Activated CD4-positive, alpha-beta T cell treated with anti-CD3 and anti-CD28 coated beads for 1 hour (primary cell): ENCODE measurements at regions not wholly inside any gene's neighbourhood (a gene's known extent, or its start where the extent isn't known, plus 50 kb on each side); places are given as distances from the start of the nearest gene placed in this dataset.

Source experiments
- DNase-seq: peaks from one replicate; pipeline ENCODE4 v3.0.0-alpha.2; 2020

GRCh38 chr4:15232366-15233263 is 195.2 kb upstream of the C1QTNF7 start:
- DNase-seq: no peak

GRCh38 chr4:15233264-15233597 is 194.6 kb upstream of the C1QTNF7 start:
- DNase-seq: no peak

GRCh38 chr4:15233626-15234025 is 194.2 kb upstream of the C1QTNF7 start:
- DNase-seq: no peak

DNA sequence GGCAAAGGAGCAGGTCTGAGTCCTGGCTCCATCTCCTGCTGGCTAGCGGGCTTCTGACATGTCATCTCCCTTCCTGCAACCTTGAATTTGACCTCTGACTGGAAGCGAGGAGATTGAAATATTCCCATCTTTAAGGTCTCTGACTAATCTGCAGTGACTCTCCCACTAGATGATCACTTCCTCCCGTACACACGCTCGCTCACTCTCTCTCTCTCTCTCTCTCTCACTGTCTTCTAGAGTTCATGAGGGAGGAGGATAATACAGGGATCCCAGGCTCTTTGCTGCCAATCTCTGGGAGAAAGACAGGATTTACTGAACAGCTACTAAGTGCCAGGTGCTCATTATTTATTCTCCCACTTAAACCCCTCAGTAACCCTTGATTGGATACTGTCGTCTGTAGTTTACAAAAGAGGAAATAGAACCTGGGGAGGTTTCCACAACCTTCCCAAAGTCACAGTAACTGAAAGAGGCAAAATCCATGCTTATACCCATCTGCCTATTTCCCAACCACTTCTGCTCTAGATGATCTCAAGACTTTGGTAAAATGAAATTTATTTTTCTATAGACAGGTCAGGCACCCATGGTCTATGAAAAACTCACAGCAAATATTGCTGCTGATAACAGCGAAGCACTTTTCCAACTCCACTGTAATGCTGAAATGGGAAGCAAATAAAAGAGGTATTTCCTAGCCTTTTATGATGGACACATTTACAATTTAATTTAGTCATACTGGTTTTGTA is 193.5 kb upstream of the C1QTNF7 start:
- DNase-seq: no peak

- DNase-seq: no peak
Observed at GRCh38 chr4:15234856-15235126, 193.0 kb upstream of the C1QTNF7 start.

GRCh38 chr4:15235135-15235534 is 192.7 kb upstream of the C1QTNF7 start:
- DNase-seq: no peak

DNA sequence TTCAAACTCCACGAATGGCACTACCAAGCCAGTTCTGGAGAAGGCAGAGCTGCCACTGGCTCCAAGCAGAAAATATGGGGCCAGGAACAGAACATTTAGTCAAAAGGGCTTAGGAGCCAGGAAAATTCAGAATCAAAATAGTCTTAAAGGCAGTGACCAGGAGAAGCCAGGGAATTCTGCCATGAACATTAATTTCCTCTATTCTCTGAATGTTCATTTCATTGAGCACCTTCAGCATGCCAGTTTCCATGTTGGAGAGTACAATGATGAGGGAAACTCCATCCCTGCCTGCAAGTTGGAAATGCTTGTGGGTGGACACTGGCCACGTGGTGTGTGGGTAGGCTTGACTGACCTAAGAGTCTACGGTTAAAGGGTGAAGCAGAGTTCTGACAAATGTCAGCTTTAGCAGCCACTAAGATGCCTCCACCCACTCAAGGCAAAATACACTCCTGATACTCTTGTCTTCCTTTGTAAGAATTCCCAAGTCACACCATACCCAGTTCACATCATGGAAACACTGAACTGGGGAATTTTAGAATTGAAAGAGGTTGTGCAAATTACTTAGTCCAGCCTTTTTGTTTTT is 190.1 kb upstream of the C1QTNF7 start:
- DNase-seq: no peak

DNA sequence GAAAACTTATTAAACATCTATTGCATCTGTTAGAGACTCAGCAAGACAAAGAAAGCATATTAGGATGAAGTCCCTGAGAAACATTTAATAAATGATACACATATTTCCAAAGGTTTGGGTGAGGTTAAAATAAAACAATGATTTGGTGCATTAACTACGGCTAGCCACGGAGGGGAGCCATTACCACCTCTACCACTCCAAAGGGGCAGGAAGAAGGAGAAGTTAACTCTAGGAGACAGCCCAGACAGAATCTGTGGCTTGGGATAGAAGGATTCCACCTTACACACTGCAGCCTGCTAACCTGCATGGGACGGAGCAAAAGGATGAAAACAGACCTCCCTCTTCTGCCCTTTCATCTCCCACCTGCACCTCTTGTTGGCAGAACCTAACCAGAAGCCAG is 189.1 kb upstream of the C1QTNF7 start:
- no peak for DNase-seq

DNA sequence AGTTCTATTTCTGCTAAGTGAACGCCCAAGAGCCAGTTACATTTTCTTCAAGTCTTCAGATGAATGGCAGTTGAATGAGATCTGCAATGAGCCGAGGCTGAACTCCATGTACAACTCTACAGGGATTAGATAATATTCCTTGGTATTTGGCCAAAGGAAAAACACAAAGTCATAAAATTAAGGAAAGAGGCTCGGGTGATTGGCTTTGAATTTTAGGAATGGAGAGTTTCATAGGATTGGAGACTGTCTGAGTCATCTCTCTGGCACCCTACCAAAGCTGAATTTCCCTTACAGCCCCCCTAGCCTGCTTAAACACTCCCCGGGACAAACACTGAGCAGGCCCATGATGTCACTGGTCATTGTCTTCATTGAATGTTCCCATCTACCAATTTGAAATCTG is 188.0 kb upstream of the C1QTNF7 start:
- no peak for DNase-seq

DNA sequence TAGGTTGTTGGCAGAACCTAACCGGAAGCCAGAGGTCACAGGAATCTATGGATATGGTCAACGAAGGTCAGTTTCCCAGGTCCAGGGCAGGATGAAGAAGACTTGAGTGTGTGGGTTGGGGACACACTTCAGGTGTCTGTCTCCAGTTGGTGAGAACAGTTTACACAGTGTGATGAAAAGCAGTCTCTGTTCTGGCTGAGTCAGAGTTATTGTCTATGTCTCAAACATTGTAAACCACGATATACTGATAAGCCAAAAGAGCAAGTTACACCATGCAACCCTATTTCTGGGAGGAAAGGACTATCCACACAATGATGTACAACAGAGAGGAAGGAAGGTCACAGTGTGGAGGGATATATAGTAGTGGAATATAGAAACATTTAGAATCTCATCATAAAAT is 187.1 kb upstream of the C1QTNF7 start:
- DNase-seq: no peak

- no peak for DNase-seq
Observed at GRCh38 chr4:15242021-15242420, 185.8 kb upstream of the C1QTNF7 start.

DNA sequence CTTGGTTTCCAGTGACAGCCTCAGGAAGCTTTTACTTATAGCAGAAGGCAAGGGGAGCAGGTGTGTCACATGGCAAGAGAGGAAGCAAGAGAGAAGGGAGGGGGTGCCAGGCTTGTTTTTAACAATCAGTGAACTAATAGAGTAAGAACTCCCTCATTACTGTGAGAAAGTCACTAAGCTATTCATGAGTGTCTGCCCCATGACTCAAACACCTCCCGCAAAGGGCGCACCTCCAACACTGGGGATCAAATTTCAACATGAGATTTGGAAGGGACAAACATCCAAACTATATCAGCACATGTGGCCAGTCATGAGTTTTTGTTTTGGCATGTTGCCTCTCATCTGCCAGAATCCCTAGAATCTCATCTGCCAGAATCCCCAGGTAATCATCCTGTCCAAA is 183.5 kb upstream of the C1QTNF7 start:
- no peak for DNase-seq

GRCh38 chr4:15245006-15245530 is 182.8 kb upstream of the C1QTNF7 start:
- DNase-seq: no peak

- DNase-seq: no peak
Observed at GRCh38 chr4:15250021-15250441, 177.8 kb upstream of the C1QTNF7 start.

- no peak for DNase-seq
Observed at GRCh38 chr4:15253349-15253748, 174.5 kb upstream of the C1QTNF7 start.

DNA sequence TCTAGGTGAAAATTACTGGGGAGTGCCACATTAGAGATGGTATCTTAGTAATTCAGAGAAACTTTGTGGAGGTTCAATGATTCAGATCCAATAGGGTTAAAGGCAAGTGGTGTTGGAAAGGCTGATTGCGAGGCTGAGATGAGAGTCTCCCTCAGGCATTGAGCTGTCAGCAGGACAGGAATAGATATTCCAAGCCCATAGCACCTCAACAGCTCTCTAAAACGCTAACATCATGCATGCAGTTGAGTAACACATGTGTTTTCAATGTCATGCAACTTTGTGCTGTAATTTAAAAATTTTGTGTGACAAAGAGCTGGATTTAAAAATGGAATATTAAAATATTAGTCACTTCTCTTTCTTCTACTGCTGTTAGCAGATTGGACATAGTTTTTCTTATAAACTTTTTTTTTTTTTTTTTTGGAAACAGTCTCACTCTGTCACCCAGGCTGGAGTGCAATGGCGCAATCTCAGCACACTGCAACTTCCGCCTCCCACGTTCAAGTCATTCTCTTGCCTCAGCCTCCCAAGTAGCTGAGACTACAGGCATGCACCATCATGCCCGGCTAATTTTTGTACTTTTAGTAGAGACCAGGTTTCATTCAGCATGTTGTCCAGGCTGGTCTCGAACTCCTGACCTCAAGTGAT is 173.5 kb upstream of the C1QTNF7 start:
- no peak for DNase-seq

GRCh38 chr4:15255537-15255936 is 172.3 kb upstream of the C1QTNF7 start:
- DNase-seq: no peak

- DNase-seq: no peak
Observed at GRCh38 chr4:15260758-15261157, 167.1 kb upstream of the C1QTNF7 start.

DNA sequence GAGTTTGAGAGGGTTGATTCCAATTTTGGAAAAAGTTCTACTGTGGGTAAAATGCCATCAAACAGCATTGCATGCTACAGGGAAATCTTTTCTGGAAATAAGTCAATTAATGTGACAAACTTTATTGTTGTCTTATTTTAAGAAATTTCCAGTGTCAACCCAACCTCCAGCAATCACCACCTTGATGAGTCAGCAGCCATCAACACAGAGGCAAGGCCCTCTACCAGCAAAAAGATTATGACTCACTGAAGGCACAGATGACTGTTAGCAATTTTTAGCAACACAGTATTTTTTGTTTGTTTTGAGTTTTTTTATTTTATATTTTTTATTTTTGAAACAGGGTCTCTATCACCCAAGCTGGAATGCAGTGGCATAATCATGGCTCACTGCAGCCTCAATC is 165.4 kb upstream of the C1QTNF7 start:
- DNase-seq: no peak

DNA sequence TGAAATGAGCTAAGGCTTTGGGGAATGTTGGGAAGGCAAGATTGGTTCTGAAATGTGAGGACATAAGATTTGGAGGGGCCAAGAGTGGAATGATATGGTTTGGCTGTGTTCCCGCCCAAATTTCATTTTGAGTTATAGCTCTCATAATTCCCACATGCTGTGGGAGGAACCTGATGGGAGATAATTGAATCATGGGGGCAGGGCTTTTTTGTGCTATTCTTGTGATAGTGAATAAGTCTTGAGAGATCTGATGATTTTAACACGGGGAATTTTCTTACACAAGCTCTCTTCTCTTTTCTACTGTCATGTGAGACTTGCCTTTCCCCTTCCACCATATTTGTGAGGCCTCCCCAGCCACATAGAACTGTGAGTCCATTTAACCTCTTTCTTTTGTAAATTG is 157.6 kb upstream of the C1QTNF7 start:
- DNase-seq: no peak

DNA sequence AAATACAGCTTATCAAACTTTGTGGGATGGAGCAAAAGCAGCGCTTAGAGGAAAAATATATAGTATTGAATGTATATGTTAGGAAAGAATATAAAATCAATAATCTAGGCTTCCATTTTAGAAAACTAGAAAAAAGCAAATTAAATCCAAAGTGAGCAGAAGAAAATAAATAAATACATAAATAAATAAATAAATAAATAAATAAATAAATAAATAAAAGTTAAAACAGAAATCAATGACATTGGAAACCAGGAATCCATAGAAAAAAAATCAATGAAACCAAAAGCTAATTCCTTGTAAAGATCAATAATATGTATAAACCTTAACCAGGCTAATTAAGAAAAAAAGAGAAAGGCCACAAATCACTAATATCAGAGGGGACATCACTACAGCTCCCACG is 141.8 kb upstream of the C1QTNF7 start:
- no peak for DNase-seq

GRCh38 chr4:15291122-15291521 is 136.7 kb upstream of the C1QTNF7 start:
- DNase-seq: no peak

DNA sequence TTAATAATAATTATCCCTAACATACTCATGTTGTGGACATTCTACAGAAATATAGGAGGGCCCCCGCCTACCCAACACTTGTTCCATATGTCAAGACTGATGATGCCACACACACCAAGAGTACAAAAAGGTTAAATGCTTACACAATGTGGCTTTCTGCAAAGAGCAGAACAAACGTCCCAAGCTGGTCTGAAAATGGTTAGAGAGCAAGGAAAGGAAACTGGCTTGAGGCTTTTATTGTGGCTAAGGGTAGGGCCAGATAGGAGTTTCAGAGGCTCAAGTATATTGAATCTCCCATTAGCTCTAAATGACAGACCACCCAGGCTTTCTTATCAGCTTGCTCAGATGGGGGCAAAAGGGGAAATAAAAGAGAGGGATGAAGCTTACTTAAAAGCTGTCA is 134.1 kb upstream of the C1QTNF7 start:
- DNase-seq: no peak

DNA sequence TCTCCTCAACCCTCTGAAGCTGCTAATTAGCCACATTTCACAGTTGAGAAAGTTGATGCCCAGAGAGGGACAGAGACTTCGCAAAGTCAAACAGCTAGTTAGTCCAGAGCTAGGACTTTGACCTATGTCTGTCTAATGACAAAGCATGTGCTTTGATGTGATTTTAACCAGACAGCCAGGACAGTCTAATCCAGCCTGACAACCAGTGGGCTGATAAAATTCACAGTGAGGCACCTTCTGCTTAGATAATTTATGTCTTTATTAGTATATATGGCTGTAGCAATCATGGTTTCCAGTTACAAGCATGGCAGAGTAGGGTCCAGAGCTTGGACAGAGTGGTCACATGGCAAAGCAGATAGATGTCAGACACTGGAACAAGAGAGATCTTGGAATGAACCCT is 133.6 kb upstream of the C1QTNF7 start:
- DNase-seq: no peak
